ENCODE measurements at regions not wholly inside any gene's neighbourhood (a gene's known extent, or its start where the extent isn't known, plus 50 kb on each side); places are given as distances from the start of the nearest gene placed in this dataset.

DNA sequence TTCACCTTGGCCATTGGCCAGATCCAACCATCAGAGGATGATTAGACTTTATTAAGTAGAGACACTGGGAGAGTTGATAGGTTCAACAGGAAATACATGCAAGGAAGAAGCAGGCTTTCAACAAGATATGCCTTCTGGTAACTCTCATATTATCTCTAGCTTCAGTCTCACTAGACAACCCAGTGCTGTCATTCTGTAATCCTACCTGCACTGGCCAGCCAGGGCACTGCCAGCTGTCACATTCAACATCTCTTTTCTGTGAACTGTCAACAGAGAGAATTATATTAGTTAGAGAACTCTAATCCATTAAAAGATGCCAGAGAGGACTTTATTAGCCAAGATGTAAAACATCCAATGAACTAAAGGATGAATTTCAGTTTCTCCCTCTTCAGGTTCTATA is 337.9 kb upstream of the JAG1 start (continued):
- TF ChIP-seq, protein P1, sequence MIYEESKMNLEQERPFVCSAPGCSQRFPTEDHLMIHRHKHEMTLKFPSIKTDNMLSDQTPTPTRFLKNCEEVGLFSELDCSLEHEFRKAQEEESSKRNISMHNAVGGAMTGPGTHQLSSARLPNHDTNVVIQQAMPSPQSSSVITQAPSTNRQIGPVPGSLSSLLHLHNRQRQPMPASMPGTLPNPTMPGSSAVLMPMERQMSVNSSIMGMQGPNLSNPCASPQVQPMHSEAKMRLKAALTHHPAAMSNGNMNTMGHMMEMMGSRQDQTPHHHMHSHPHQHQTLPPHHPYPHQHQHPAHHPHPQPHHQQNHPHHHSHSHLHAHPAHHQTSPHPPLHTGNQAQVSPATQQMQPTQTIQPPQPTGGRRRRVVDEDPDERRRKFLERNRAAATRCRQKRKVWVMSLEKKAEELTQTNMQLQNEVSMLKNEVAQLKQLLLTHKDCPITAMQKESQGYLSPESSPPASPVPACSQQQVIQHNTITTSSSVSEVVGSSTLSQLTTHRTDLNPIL (CRISPR knock-in tag; IDR thresholded peaks at IDR 0.05; ENCODE audit: low read depth) = no peak

DNA sequence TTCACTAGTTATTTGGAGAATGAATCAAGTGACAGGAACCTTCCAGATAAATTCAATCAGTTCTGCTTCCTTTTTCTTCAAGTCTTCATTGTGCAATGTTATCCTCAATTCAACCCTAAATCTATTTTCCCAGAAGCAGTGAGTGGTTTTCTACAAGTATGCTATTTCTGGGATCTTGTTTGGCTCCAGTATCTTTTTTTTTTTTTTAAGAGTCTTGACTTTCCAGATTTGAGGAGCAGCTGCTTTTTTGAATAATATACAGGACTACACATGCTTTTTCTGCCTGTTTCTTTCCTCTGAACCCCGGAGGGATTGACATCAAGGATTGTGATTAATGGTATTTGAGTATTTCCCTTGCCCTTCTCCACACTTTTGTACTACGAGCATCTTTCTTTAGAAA is 339.2 kb upstream of the JAG1 start:
- TF ChIP-seq PPARA (CRISPR knock-in tag; IDR thresholded peaks at IDR 0.05; ENCODE audit: borderline replicate concordance) (no peak), ESRRG (CRISPR knock-in tag; IDR thresholded peaks at IDR 0.05) (no peak), OSR1 (CRISPR knock-in tag; IDR thresholded peaks at IDR 0.05) (no peak)
- TF ChIP-seq, protein P2, sequence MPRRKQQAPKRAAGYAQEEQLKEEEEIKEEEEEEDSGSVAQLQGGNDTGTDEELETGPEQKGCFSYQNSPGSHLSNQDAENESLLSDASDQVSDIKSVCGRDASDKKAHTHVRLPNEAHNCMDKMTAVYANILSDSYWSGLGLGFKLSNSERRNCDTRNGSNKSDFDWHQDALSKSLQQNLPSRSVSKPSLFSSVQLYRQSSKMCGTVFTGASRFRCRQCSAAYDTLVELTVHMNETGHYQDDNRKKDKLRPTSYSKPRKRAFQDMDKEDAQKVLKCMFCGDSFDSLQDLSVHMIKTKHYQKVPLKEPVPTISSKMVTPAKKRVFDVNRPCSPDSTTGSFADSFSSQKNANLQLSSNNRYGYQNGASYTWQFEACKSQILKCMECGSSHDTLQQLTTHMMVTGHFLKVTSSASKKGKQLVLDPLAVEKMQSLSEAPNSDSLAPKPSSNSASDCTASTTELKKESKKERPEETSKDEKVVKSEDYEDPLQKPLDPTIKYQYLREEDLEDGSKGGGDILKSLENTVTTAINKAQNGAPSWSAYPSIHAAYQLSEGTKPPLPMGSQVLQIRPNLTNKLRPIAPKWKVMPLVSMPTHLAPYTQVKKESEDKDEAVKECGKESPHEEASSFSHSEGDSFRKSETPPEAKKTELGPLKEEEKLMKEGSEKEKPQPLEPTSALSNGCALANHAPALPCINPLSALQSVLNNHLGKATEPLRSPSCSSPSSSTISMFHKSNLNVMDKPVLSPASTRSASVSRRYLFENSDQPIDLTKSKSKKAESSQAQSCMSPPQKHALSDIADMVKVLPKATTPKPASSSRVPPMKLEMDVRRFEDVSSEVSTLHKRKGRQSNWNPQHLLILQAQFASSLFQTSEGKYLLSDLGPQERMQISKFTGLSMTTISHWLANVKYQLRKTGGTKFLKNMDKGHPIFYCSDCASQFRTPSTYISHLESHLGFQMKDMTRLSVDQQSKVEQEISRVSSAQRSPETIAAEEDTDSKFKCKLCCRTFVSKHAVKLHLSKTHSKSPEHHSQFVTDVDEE (CRISPR knock-in tag; IDR thresholded peaks at IDR 0.05) = no peak
- no peak for ATAC-seq

DNA sequence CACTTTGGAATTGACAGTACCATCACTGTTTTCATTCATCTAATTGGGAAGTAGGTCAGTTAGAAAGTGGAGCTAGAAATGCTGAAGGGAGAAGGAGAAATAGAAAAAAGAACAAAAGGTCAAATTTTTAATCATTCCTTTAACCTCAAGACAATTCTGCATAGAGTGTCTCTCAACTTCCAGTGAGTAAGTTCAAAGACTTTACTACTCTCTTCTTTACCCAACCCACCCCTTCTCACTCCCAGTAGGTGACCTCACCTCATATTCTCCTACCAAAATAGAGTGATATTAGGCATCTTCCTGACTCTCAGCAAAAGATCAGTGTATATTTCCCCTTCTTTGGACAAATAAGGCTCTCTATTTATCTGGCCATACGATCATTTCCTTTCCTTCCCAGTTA is 340.0 kb upstream of the JAG1 start:
- no peak for ATAC-seq
- TF ChIP-seq ZFP30 (CRISPR knock-in tag; IDR thresholded peaks at IDR 0.05) (no peak), ZNF70 (CRISPR knock-in tag; IDR thresholded peaks at IDR 0.05) (no peak), ARNTL (CRISPR knock-in tag; IDR thresholded peaks at IDR 0.05; ENCODE audit: borderline replicate concordance, low read depth) (no peak), BACH2 (CRISPR knock-in tag; IDR thresholded peaks at IDR 0.05; ENCODE audit: borderline replicate concordance) (no peak), ZC3H10 (CRISPR knock-in tag; IDR thresholded peaks at IDR 0.05) (no peak), SNAI2 (CRISPR knock-in tag; IDR thresholded peaks at IDR 0.05) (no peak), ESRRG (CRISPR knock-in tag; IDR thresholded peaks at IDR 0.05) (no peak), OSR1 (CRISPR knock-in tag; IDR thresholded peaks at IDR 0.05) (no peak), ZFP3 (CRISPR knock-in tag; IDR thresholded peaks at IDR 0.05) (no peak)
- TF ChIP-seq, protein P3, sequence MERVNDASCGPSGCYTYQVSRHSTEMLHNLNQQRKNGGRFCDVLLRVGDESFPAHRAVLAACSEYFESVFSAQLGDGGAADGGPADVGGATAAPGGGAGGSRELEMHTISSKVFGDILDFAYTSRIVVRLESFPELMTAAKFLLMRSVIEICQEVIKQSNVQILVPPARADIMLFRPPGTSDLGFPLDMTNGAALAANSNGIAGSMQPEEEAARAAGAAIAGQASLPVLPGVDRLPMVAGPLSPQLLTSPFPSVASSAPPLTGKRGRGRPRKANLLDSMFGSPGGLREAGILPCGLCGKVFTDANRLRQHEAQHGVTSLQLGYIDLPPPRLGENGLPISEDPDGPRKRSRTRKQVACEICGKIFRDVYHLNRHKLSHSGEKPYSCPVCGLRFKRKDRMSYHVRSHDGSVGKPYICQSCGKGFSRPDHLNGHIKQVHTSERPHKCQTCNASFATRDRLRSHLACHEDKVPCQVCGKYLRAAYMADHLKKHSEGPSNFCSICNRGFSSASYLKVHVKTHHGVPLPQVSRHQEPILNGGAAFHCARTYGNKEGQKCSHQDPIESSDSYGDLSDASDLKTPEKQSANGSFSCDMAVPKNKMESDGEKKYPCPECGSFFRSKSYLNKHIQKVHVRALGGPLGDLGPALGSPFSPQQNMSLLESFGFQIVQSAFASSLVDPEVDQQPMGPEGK (CRISPR knock-in tag; IDR thresholded peaks at IDR 0.05; ENCODE audit: borderline replicate concordance) = no peak

DNA sequence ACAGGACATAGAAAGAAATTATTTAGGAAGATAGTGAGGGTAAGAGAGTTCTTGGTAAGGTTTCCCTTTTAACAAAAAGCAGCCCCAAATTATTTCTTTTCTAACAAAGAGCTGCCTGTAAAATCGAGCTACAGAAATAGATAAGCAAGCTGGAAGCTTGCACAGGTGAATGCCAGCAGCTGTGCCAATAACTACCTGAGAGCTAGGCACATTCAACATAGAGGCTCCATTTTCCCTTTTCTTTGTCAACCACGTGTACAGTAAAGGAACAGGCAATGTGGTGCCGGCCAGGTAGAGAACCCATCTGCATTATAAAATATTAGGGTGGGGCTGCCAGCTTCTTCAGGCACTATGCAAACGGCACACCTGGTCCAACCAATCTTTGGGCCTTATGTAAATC is 341.6 kb upstream of the JAG1 start:
- ATAC-seq = no peak

DNA sequence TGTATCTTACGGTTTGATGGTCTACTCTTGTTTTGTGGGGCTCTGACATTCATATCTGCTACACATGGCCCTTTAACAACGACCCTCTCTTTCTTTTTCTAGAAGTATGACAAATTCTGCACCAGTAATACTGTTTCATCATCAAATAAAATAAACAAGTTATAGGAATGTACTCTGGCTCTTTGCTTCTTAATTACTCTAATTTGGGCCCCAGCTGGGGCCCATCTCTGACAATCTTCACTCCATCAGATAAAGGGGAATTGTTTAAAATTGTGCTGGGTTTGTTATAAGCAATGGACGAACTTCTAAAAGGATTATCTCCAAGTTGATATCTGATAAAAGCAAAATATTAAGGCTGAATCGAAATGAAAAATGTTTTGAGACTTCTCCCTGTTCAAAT is 343.6 kb upstream of the JAG1 start:
- no peak for ATAC-seq
- no peak for TF ChIP-seq GLIS3 (CRISPR knock-in tag; IDR thresholded peaks at IDR 0.05)
- no peak for TF ChIP-seq ZFP30 (CRISPR knock-in tag; IDR thresholded peaks at IDR 0.05)
- TF ChIP-seq, protein P4, sequence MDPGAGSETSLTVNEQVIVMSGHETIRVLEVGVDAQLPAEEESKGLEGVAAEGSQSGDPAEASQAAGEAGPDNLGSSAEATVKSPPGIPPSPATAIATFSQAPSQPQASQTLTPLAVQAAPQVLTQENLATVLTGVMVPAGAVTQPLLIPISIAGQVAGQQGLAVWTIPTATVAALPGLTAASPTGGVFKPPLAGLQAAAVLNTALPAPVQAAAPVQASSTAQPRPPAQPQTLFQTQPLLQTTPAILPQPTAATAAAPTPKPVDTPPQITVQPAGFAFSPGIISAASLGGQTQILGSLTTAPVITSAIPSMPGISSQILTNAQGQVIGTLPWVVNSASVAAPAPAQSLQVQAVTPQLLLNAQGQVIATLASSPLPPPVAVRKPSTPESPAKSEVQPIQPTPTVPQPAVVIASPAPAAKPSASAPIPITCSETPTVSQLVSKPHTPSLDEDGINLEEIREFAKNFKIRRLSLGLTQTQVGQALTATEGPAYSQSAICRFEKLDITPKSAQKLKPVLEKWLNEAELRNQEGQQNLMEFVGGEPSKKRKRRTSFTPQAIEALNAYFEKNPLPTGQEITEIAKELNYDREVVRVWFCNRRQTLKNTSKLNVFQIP (CRISPR knock-in tag; IDR thresholded peaks at IDR 0.05; ENCODE audit: borderline replicate concordance, low read depth) = no peak

More for the DNA sequence above, 341.6 kb upstream of the JAG1 start:
- TF ChIP-seq, protein P2 (CRISPR knock-in tag; IDR thresholded peaks at IDR 0.05) = no peak
